Heart left ventricle (tissue), 13 donors: ENCODE measurements at regions not wholly inside any gene's neighbourhood (a gene's known extent, or its start where the extent isn't known, plus 50 kb on each side); places are given as distances from the start of the nearest gene placed in this dataset.

Source experiments
- CTCF ChIP-seq, 12 donors: fragments of 200-600 bp; sonication (generic) in 4 of 12; IDR thresholded peaks; one replicate each; pipeline versions ENCODE4 v1.5.0 to v1.8.0; 2018 to 2022; ENCODE audit warnings: antibody characterized with exemption in 12 of 12, mild to moderate bottlenecking in 5 of 12
- POLR2A ChIP-seq, 2 donors: fragments of 450-650 bp; IDR thresholded peaks; one replicate each; pipeline ENCODE4 v1.6.1; 2017; ENCODE audit warnings: antibody characterized with exemption in 2 of 2, mild to moderate bottlenecking in 2 of 2, moderate library complexity in 2 of 2
- donor health status: ischemic (EF 13 %, LVEDD 7.1; RV severe dilation, severe dysfunction).
- donor health status: DM: no; HTN: yes; CAD: no.
- donor health status: DM: no; HTN: no; CAD: no.
- donor health status: ischemic (EF 25% LVEDD 6.9; RV normal size, moderate dysfunction).
- donor health status: ischemic (EF 25% LVEDD 5.7; RV mildly dilated, moderate dysfunction).
- donor health status: ischemic (EF 35%, LVEDD 5.7; RV mildly dilated, moderate dysfunction).
- donor health status: nonischemic (EF 11% LVEDD 7.7; RV severe dilation, severe dysfunction).
- donor health status: DM: yes; HTN: yes; CAD: no.
- donor health status: PGD.
- donor health status: ischemic (EF 29% LVEDD 5.4; RV normal size, mild dysfunction).
- donor health status: nonischemic (EF 23%, LVEDD 6.1; RV moderate dilation, normal function).

- TF ChIP-seq POLR2A (IDR thresholded peaks at IDR 0.05) (no peak), CTCF (IDR thresholded peaks at IDR 0.05) (no peak)
Measured at GRCh38 chr6:131433927-131434326, 139.1 kb upstream of the ARG1 start.
